ENCODE measurements at regions not wholly inside any gene's neighbourhood (a gene's known extent, or its start where the extent isn't known, plus 50 kb on each side); places are given as distances from the start of the nearest gene placed in this dataset.

GRCh38 chr6:33895988-33896387 is 92.2 kb upstream of the MLN start:
- Histone ChIP-seq H3K27me3 (no peaks in the 10 kb centered on the region), H3K9ac (ENCODE audit: low read depth in 2 of 2, low read length in 2 of 2) (no peak overlapping the region), H3K27ac (no peak overlapping the region), H3K9me3 (no peaks in the 10 kb centered on the region), H3K36me3 (no peaks in the 10 kb centered on the region), H3K4me3 (no peak overlapping the region), H3K4me1 (peaks cover 4% of the 10 kb centered on the region)
- intact Hi-C loops (cut with DNase I): no loop called here
- DNase-seq: no peak
- TF ChIP-seq CTCF (IDR thresholded peaks at IDR 0.05): no peak

DNA sequence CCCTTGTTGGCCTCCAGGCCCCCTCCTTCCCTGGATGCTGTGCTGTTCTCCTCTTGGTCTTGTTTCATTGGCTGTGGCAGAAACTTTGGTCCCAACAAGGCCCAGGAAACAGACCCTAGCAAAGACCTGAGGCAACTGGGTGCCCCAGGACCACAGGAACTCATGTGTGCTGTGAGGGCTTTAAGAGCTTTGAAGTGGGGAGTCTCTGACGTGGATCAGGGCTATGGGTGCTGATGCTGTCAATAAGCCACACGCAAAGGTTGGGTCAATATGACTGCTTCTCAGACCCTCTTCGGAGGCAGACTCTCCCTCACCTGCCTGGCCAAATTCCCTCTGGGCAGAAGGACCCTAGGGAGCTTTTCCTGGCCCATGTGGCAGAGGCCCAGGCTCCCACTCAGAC is 91.5 kb upstream of the MLN start:
- H3K9ac ChIP-seq (ENCODE audit: low read depth in 2 of 2, low read length in 2 of 2): no peak overlapping the region
- intact Hi-C loops (cut with DNase I): no loop called here
- H3K27ac ChIP-seq: no peak overlapping the region

GRCh38 chr6:33894438-33894837 is 90.6 kb upstream of the MLN start:
- intact Hi-C loops (cut with DNase I): no loop called here
- DNase-seq: no peak
- Histone ChIP-seq H3K27ac (no peak overlapping the region), H3K27me3 (no peaks in the 10 kb centered on the region), H3K4me3 (no peak overlapping the region), H3K9me3 (no peaks in the 10 kb centered on the region), H3K4me1 (peaks cover 4% of the 10 kb centered on the region), H3K9ac (ENCODE audit: low read depth in 2 of 2, low read length in 2 of 2) (no peak overlapping the region), H3K36me3 (no peaks in the 10 kb centered on the region)
- TF ChIP-seq CTCF (IDR thresholded peaks at IDR 0.05): no peak

More for the DNA sequence above, 91.5 kb upstream of the MLN start:
- DNase-seq: no peak
- Histone ChIP-seq H3K4me3 (no peak overlapping the region), H3K9me3 (no peaks in the 10 kb centered on the region), H3K4me1 (peaks cover 4% of the 10 kb centered on the region), H3K36me3 (no peaks in the 10 kb centered on the region), H3K27me3 (no peaks in the 10 kb centered on the region)
- TF ChIP-seq CTCF (IDR thresholded peaks at IDR 0.05): no peak

- TF ChIP-seq CTCF (IDR thresholded peaks at IDR 0.05): no peak
- intact Hi-C loops (cut with DNase I): no loop called here
Measured at GRCh38 chr6:33892581-33893346, 89.0 kb upstream of the MLN start.

GRCh38 chr6:33888664-33889200 is 84.9 kb upstream of the MLN start:
- no peak overlapping the region for H3K4me3 ChIP-seq
- intact Hi-C loops (cut with DNase I): no loop called here
- H3K36me3 ChIP-seq: no peaks in the 10 kb centered on the region
- H3K27ac ChIP-seq: no peak overlapping the region
- no peak for TF ChIP-seq CTCF (IDR thresholded peaks at IDR 0.05)
- no peaks in the 10 kb centered on the region for H3K27me3 ChIP-seq
- no peak for DNase-seq
- H3K4me1 ChIP-seq: peaks cover 4% of the 10 kb centered on the region
- H3K9ac ChIP-seq (ENCODE audit: low read depth in 2 of 2, low read length in 2 of 2): no peak overlapping the region
- no peaks in the 10 kb centered on the region for H3K9me3 ChIP-seq

More at GRCh38 chr6:33892581-33893346, 89.0 kb upstream of the MLN start:
- Histone ChIP-seq H3K27ac (no peak overlapping the region), H3K4me1 (peaks cover 4% of the 10 kb centered on the region), H3K27me3 (no peaks in the 10 kb centered on the region), H3K9me3 (no peaks in the 10 kb centered on the region), H3K9ac (ENCODE audit: low read depth in 2 of 2, low read length in 2 of 2) (no peak overlapping the region), H3K36me3 (no peaks in the 10 kb centered on the region), H3K4me3 (no peak overlapping the region)
- DNase-seq: no peak
